BLaER1 (cell line): ENCODE measurements at regions not wholly inside any gene's neighbourhood (a gene's known extent, or its start where the extent isn't known, plus 50 kb on each side); places are given as distances from the start of the nearest gene placed in this dataset.

Source experiments
- H3K27ac ChIP-seq: shearing (Covaris generic); formaldehyde crosslinking; 2 replicates; pipeline ENCODE4 v1.8.1; 2022
- H3K27me3 ChIP-seq: shearing (Covaris generic); formaldehyde crosslinking; 2 replicates; pipeline ENCODE4 v1.8.1; 2022
- H3K36me3 ChIP-seq: shearing (Covaris generic); formaldehyde crosslinking; 2 replicates; pipeline ENCODE4 v1.8.1; 2022
- H3K4me1 ChIP-seq: shearing (Covaris generic); formaldehyde crosslinking; 2 replicates; pipeline ENCODE4 v1.8.1; 2022
- H3K4me2 ChIP-seq: shearing (Covaris generic); formaldehyde crosslinking; 2 replicates; pipeline ENCODE4 v1.8.1; 2022
- H3K4me3 ChIP-seq: shearing (Covaris generic); formaldehyde crosslinking; 2 replicates; pipeline ENCODE4 v1.8.1; 2022
- H3K9ac ChIP-seq: shearing (Covaris generic); formaldehyde crosslinking; 2 replicates; pipeline ENCODE4 v1.8.1; 2022
- H3K9me3 ChIP-seq: shearing (Covaris generic); formaldehyde crosslinking; 2 replicates; pipeline ENCODE4 v1.8.1; 2022
- H4K20me1 ChIP-seq: shearing (Covaris generic); formaldehyde crosslinking; 2 replicates; pipeline ENCODE4 v1.8.1; 2022
- Cebpa-rat ChIP-seq: shearing (Covaris generic); IDR thresholded peaks from 2 replicates; pipeline ENCODE4 v1.8.1; 2022

GRCh38 chr11:115751243-115752015 lies 247.2 kb upstream of the CADM1 start:
- TF ChIP-seq Cebpa-rat = no peak
- Histone ChIP-seq H3K4me1 (no peaks in the 10 kb centered on the region), H3K9ac (no peak overlapping the region), H3K4me2 (no peak overlapping the region), H3K9me3 (no peaks in the 10 kb centered on the region), H3K4me3 (no peak overlapping the region), H3K27me3 (no peaks in the 10 kb centered on the region), H4K20me1 (no peaks in the 10 kb centered on the region), H3K27ac (no peak overlapping the region), H3K36me3 (no peaks in the 10 kb centered on the region)

DNA sequence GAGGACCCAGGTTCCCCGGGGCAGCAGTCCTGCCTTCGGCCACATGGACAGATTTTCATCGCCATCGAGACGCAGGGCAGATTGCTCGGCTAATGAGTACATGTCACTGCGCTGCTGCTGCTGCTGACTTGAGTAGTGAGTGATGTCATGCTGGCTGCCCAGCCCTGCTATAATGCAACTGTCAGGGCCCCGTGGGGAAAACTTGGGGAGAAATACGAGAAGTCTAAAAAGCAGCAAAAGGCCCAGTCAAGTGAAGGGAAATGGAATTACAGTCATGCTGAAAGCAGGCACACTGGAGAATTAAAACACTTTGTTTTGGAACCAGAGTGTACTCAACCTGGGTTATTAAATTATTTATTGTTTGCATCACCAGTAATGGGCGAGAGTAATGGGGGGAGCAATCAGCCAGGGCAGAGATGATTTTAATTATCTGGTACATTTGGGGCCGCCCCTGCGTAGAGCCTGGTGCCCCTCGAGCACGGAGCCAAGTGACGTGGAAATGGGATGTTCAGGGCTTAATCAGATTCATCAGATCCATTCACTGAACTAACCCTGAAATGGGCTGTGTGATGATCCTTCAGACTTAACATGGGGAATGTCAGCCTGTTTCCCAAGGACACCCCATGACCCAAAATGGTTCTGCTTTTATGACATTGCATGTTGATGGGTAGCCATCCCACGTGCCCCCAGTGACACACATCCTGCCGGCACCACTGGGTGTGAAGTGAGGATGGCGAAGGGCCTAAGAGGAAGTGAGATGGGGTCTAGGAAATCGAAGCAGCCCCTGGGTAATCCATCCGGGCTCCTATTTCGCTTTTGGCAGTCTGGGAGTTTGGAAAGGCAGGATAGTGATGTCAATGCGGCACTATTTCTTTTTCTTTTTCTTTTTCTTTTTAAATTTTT lies 241.6 kb upstream of the CADM1 start:
- Histone ChIP-seq H3K4me2 (no peak overlapping the region), H3K27me3 (no peaks in the 10 kb centered on the region), H3K9ac (no peak overlapping the region), H3K4me3 (no peak overlapping the region), H3K36me3 (no peaks in the 10 kb centered on the region), H3K9me3 (no peaks in the 10 kb centered on the region), H3K27ac (no peak overlapping the region), H3K4me1 (no peaks in the 10 kb centered on the region), H4K20me1 (no peaks in the 10 kb centered on the region)
- no peak for TF ChIP-seq Cebpa-rat

GRCh38 chr11:115745066-115745465 lies 240.9 kb upstream of the CADM1 start:
- H3K27me3 ChIP-seq = no peaks in the 10 kb centered on the region
- H4K20me1 ChIP-seq = no peaks in the 10 kb centered on the region
- no peak overlapping the region for H3K9ac ChIP-seq
- H3K36me3 ChIP-seq = no peaks in the 10 kb centered on the region
- H3K4me1 ChIP-seq = no peaks in the 10 kb centered on the region
- H3K4me3 ChIP-seq = no peak overlapping the region
- no peak overlapping the region for H3K27ac ChIP-seq
- H3K4me2 ChIP-seq = no peak overlapping the region
- no peaks in the 10 kb centered on the region for H3K9me3 ChIP-seq
- no peak for TF ChIP-seq Cebpa-rat

GRCh38 chr11:115743719-115744118 lies 239.5 kb upstream of the CADM1 start:
- Histone ChIP-seq H3K27ac (no peak overlapping the region), H3K4me2 (no peak overlapping the region), H3K36me3 (no peaks in the 10 kb centered on the region), H3K4me1 (no peaks in the 10 kb centered on the region), H3K27me3 (no peaks in the 10 kb centered on the region), H3K9me3 (no peaks in the 10 kb centered on the region), H4K20me1 (no peaks in the 10 kb centered on the region), H3K9ac (no peak overlapping the region), H3K4me3 (no peak overlapping the region)
- TF ChIP-seq Cebpa-rat = no peak

DNA sequence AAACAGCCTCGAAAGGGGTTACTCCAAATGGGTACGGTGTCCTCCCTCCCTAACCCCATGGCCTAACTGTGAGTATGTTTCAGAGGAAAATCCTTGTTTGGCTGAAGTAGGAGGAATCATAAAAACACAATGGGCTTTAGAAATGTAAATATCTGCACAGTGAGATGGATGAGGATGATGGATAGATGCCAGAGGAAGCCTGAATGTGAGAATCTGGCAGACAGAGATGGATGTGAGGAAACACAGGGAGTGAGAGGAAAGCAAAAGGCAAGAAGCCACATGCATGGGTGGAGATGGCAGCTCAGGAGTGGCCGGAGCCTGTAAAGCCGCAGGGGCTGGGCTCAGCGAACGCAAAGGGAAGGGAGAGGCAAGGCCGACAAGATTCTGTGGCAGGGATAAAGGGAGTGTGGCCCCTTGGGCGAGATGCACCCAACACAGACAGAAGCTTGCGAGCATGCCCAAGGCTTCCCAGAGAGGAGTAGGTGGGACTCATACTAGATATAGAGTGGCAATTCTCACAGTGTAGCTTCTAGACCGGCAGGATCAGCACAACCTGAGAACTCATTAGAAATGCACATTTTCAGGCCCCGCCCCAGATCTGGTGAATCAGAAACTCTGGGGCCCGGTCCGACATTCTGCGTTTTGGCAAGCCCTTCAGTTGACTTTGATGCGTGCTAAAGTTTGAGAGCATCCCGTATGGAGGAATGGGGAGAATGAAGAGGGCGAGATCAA lies 237.3 kb upstream of the CADM1 start:
- Histone ChIP-seq H3K9me3 (no peaks in the 10 kb centered on the region), H3K27ac (no peak overlapping the region), H3K4me2 (no peak overlapping the region), H3K27me3 (no peaks in the 10 kb centered on the region), H3K36me3 (no peaks in the 10 kb centered on the region), H3K9ac (no peak overlapping the region), H3K4me1 (no peaks in the 10 kb centered on the region), H3K4me3 (no peak overlapping the region), H4K20me1 (no peaks in the 10 kb centered on the region)
- TF ChIP-seq Cebpa-rat = no peak

DNA sequence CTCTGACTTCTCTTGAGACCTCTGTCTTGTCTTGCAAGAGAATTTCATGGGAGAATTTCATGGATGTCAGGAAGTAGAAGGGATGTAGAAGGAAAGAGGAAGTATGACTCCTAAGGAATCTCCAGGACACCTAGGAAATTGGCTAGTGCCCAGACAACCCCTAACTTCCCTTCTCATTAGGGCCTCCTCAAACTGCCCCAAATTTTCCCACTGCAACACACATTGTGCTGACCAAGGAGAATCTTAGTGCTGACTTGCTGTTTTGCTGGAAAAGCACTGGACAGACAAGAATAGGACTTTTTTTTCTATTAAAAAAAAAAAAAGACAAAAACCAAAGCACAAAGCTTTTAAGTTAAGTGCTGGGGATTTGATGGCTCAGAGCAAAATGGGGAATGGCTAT lies 236.1 kb upstream of the CADM1 start:
- Histone ChIP-seq H3K36me3 (no peaks in the 10 kb centered on the region), H3K4me2 (no peak overlapping the region), H3K27me3 (no peaks in the 10 kb centered on the region), H3K9ac (no peak overlapping the region), H3K27ac (no peak overlapping the region), H4K20me1 (no peaks in the 10 kb centered on the region), H3K4me1 (no peaks in the 10 kb centered on the region), H3K4me3 (no peak overlapping the region), H3K9me3 (no peaks in the 10 kb centered on the region)
- TF ChIP-seq Cebpa-rat = no peak

GRCh38 chr11:115739878-115740277 lies 235.7 kb upstream of the CADM1 start:
- Histone ChIP-seq H3K36me3 (no peaks in the 10 kb centered on the region), H3K27me3 (no peaks in the 10 kb centered on the region), H3K4me2 (no peak overlapping the region), H3K4me1 (no peaks in the 10 kb centered on the region), H3K9me3 (no peaks in the 10 kb centered on the region), H3K9ac (no peak overlapping the region), H3K4me3 (no peak overlapping the region), H3K27ac (no peak overlapping the region), H4K20me1 (no peaks in the 10 kb centered on the region)
- TF ChIP-seq Cebpa-rat = no peak

- H3K4me3 ChIP-seq = no peak overlapping the region
- no peak overlapping the region for H3K9ac ChIP-seq
- no peak for TF ChIP-seq Cebpa-rat
- no peaks in the 10 kb centered on the region for H3K4me1 ChIP-seq
- no peaks in the 10 kb centered on the region for H3K36me3 ChIP-seq
- no peaks in the 10 kb centered on the region for H3K27me3 ChIP-seq
- H3K4me2 ChIP-seq = no peak overlapping the region
- no peaks in the 10 kb centered on the region for H4K20me1 ChIP-seq
- no peak overlapping the region for H3K27ac ChIP-seq
- H3K9me3 ChIP-seq = no peaks in the 10 kb centered on the region
Measured at GRCh38 chr11:115739146-115739545, 234.9 kb upstream of the CADM1 start.

GRCh38 chr11:115737875-115738274 lies 233.7 kb upstream of the CADM1 start:
- H3K9me3 ChIP-seq = no peaks in the 10 kb centered on the region
- no peaks in the 10 kb centered on the region for H3K27me3 ChIP-seq
- H3K36me3 ChIP-seq = no peaks in the 10 kb centered on the region
- no peak overlapping the region for H3K9ac ChIP-seq
- H3K4me2 ChIP-seq = no peak overlapping the region
- TF ChIP-seq Cebpa-rat = no peak
- no peaks in the 10 kb centered on the region for H4K20me1 ChIP-seq
- H3K4me3 ChIP-seq = no peak overlapping the region
- no peaks in the 10 kb centered on the region for H3K4me1 ChIP-seq
- H3K27ac ChIP-seq = no peak overlapping the region

DNA sequence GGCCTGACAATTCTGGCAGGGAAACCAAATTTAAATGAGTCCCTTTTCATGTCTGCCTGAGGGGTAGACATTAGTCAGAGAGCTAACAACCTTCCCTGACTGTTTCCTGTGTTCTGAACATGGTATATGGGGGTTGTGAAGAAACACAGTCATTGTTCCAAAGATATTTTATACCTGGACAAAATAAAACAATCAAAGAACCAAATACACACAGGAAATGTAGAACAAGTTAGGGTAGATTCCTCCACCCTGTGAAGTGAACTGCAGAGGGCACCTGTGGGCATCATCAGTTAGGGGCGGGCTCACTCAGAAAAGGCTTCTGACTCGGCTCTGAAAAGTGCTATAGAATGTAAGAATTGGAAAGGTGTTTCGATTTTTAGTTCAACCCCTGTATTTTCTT lies 231.9 kb upstream of the CADM1 start:
- Histone ChIP-seq H3K9me3 (no peaks in the 10 kb centered on the region), H3K36me3 (no peaks in the 10 kb centered on the region), H3K27me3 (no peaks in the 10 kb centered on the region), H4K20me1 (no peaks in the 10 kb centered on the region), H3K4me3 (no peak overlapping the region), H3K27ac (no peak overlapping the region), H3K9ac (no peak overlapping the region), H3K4me1 (no peaks in the 10 kb centered on the region), H3K4me2 (no peak overlapping the region)
- TF ChIP-seq Cebpa-rat = no peak
